Hindlimb muscle (tissue), 1 donor: ENCODE measurements at regions not wholly inside any gene's neighbourhood (a gene's known extent, or its start where the extent isn't known, plus 50 kb on each side); places are given as distances from the start of the nearest gene placed in this dataset.

Experiments
- DNase-seq: peaks from one replicate; pipeline ENCODE4 v3.0.0-alpha.2; 2013

GRCh38 chr13:103573446-103573845 lies 507.2 kb upstream of the SLC10A2 start:
- no peak for DNase-seq

- no peak for DNase-seq
Measured at GRCh38 chr13:103568314-103568713, 502.1 kb upstream of the SLC10A2 start.

GRCh38 chr13:103557878-103558277 lies 491.7 kb upstream of the SLC10A2 start:
- no peak for DNase-seq

GRCh38 chr13:103556681-103557080 lies 490.5 kb upstream of the SLC10A2 start:
- no peak for DNase-seq

GRCh38 chr13:103547914-103548313 lies 481.7 kb upstream of the SLC10A2 start:
- DNase-seq: no peak

- no peak for DNase-seq
Measured at GRCh38 chr13:103546271-103546670, 480.1 kb upstream of the SLC10A2 start.

- no peak for DNase-seq
Measured at GRCh38 chr13:103542648-103543047, 476.4 kb upstream of the SLC10A2 start.

GRCh38 chr13:103540382-103540765 lies 474.2 kb upstream of the SLC10A2 start:
- DNase-seq: no peak

- no peak for DNase-seq
Measured at GRCh38 chr13:103539721-103540381, 473.6 kb upstream of the SLC10A2 start.

- no peak for DNase-seq
Measured at GRCh38 chr13:103539265-103539664, 473.0 kb upstream of the SLC10A2 start.

- DNase-seq: no peak
Measured at GRCh38 chr13:103537616-103538015, 471.4 kb upstream of the SLC10A2 start.

GRCh38 chr13:103531278-103531677 lies 465.1 kb upstream of the SLC10A2 start:
- DNase-seq: no peak

- no peak for DNase-seq
Measured at GRCh38 chr13:103528437-103528836, 462.2 kb upstream of the SLC10A2 start.

- no peak for DNase-seq
Measured at GRCh38 chr13:103525530-103525929, 459.3 kb upstream of the SLC10A2 start.

GRCh38 chr13:103523858-103524257 lies 457.6 kb upstream of the SLC10A2 start:
- DNase-seq: no peak

GRCh38 chr13:103521532-103521931 lies 455.3 kb upstream of the SLC10A2 start:
- DNase-seq: no peak

- no peak for DNase-seq
Measured at GRCh38 chr13:103517768-103518102, 451.5 kb upstream of the SLC10A2 start.

- DNase-seq: no peak
Measured at GRCh38 chr13:103517066-103517767, 451.0 kb upstream of the SLC10A2 start.

- DNase-seq: no peak
Measured at GRCh38 chr13:103516015-103516795, 450.0 kb upstream of the SLC10A2 start.

- no peak for DNase-seq
Measured at GRCh38 chr13:103515410-103515809, 449.2 kb upstream of the SLC10A2 start.

GRCh38 chr13:103514619-103515018 lies 448.4 kb upstream of the SLC10A2 start:
- no peak for DNase-seq

GRCh38 chr13:103514188-103514587 lies 448.0 kb upstream of the SLC10A2 start:
- no peak for DNase-seq

- no peak for DNase-seq
Measured at GRCh38 chr13:103510007-103510535, 443.9 kb upstream of the SLC10A2 start.

GRCh38 chr13:103497404-103497803 lies 431.2 kb upstream of the SLC10A2 start:
- no peak for DNase-seq
